ENCODE measurements at regions not wholly inside any gene's neighbourhood (a gene's known extent, or its start where the extent isn't known, plus 50 kb on each side); places are given as distances from the start of the nearest gene placed in this dataset.
"Not testable (repeated sequence)": the region's sequence is repeated elsewhere in the genome, so short reads cannot be mapped to it uniquely, and the experiment has no call there.

DNA sequence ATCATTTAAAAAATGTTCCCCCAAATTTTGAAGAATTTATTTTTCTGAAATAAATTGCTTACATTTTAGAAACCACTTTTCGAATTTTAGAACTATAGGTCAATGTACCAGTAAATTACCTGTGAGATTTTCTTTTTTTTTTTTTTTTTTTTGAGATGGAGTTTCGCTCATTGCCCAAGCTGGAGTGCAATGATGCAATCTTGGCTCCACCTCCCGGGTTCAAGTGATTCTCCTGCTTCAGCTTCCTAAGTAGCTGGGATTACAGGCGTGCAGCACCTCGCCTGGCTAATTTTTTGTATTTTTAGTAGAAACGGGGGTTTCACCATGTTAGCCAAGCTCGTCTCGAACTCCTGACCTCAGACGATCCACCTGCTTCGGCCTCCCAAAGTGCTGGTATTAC is 295.1 kb upstream of the ID2 start:
- not testable (repeated sequence) for DNase-seq (ENCODE audit: low read depth, low spot score)

DNA sequence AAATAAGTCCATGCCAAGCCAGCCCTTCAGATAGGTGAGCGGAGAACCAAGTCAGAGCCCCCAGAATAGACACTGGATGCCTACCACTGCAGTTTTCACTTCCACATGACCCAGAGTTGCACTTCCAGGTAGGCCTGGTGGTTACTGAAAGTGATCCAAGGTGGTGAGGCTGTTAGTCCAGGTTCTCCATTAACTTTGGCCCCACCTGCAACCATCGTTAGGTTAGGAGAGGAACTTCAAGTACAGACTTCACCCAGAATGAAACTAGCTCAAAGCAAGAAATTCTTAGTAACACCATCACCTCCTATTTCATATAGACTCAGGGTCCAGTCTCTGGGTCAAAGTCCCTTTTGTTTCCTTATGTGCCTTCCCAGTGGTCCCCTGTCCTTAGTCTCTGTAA is 293.1 kb upstream of the ID2 start:
- no peak for DNase-seq (ENCODE audit: low read depth, low spot score)

DNA sequence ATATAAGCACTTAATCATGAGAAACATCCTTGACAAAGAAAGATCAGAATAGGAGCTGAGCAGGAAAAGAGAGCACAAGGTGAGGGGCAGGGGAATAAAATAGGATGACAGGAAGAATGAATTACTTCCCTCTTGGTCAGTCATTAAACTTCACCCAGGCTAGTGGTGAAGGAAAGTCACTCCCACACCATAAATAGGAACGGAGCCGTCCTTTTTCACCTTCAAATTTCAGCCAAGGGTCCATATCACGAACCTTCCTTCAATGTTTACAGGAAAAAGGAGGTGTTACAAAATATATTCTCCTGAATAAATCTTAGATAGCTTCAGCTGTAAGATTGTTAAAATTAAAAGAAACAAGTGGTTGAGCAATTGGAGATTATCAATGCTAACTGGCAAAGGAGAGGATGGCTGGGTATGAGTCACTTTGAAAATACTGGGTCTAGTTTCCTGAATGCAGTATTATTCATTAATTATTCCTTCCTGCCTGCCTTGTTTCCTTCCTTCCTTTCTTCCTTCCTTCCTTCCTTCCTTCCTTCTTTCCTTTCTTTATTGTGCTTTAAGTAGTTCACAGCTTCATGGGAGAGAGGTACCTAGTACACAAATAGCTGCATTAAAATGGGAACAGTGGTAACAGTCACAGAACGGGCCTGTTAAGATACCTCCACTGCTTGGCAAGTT is 292.3 kb upstream of the ID2 start:
- peak; percentile 34 for DNase-seq (ENCODE audit: low read depth, low spot score)

DNA sequence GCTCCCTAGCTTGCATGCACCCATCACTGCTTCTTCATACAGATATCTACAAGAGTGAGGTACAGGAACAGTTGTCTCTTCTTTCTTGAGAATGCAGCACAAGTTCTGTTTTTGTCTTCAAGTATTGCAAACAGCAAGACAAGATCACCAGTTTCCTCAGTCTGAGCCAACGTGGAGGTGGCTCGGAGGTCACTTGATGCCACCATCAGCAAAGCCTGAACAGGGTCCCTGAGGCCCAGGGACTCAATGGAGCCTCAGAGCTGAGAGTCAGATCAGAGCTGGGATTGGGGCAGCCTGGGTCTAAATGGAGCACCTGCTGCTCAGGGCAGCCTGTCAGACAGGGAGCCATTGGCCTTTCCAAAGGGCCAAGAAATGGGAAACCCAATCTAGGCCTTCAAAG is 290.7 kb upstream of the ID2 start:
- no peak for DNase-seq (ENCODE audit: low read depth, low spot score)

DNA sequence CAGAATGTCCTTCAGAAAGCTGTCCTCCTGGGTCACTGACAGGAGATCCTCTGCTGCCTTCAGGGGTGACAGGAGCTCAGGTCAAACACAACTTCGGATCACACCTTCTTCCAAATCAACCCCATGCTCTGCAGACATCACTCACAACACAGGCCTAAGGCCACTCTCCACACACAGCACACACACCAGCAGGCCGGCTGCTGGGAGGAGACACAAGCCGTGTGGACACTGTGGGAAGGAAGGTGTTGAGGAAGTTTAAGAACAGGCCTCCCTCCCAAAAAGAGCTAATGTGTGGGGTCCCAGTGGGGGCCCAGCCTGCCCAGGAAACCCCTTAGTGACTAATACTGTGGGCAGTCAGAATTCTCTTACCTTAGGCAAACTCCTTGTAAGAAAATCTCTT is 290.3 kb upstream of the ID2 start:
- DNase-seq (ENCODE audit: low read depth, low spot score), result no peak

DNA sequence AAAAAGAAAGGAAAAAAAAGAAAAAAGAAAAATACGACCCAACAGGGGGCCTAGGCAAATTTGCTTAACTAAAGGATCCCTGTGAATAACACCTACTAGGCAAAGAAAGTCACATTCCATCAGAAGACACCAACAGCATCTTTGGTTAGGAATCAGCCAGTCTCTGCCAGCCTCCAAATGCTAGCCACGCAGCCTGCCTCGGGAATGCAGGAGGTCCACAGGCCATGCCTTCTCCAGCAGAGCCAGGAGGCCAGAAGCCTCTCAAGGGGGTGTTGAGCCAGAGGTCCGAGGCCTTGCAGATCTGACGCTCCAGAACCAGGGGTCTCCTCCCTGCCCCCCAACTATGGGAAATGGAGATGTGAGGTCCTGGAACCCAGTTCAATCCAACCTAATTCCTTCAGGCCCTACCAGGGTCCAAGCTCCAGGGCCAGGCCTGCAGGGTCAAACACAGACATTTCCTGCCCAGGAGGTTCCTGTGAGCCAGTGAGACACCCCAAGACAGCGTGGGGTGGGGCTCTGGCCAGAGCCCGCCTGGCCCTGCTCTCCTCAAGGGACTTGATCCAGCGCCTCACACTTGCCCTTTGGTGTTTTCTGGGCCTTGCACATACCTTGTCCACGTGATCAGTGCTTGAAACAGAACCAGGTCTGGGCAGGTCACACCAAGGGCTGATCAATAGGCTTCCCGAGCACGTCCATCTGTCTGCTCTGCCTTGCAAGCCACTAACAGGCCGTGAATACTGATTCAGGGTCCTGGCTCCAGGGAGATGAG is 289.6 kb upstream of the ID2 start:
- no peak for DNase-seq (ENCODE audit: low read depth, low spot score)

DNA sequence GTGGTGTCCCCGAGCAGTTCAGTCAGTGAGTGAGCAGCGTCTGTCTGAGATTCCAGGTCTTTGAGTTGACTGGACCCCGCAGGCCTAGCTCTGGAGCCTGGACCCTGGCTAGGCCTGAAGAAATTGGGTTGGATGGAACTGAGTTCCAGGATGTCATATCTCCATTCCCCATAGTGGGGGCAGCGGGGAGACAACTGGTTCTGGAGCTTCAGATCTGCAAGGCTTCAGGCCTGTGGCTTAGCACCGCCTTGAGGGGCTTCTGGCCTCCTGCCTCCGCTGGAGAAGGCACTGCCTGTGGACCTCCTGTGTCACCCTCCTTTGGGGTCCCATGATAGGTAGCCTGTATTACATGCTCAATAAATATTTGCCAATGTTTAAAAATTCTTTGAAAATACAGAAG is 288.4 kb upstream of the ID2 start:
- no peak for DNase-seq (ENCODE audit: low read depth, low spot score)

DNA sequence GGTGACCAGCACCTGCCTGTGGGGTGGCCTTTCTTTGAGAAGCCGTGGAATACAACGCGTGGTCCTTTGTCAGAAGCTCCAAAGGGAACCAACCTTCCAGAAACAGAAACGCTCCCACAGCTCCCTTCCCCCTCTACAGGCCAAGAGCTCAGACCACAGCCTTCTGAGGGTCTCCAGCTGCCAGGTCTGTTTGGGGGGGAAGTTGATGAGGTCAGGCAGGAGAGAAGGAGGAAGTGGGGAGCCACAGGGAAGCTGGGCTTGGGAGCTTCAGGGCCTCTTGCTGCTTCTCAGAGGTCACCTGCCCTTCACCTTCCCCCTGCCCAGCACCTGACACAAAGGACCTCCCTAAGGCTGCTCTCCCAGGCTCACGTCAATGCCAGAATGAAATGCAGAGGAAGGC is 287.7 kb upstream of the ID2 start:
- no peak for DNase-seq (ENCODE audit: low read depth, low spot score)

DNA sequence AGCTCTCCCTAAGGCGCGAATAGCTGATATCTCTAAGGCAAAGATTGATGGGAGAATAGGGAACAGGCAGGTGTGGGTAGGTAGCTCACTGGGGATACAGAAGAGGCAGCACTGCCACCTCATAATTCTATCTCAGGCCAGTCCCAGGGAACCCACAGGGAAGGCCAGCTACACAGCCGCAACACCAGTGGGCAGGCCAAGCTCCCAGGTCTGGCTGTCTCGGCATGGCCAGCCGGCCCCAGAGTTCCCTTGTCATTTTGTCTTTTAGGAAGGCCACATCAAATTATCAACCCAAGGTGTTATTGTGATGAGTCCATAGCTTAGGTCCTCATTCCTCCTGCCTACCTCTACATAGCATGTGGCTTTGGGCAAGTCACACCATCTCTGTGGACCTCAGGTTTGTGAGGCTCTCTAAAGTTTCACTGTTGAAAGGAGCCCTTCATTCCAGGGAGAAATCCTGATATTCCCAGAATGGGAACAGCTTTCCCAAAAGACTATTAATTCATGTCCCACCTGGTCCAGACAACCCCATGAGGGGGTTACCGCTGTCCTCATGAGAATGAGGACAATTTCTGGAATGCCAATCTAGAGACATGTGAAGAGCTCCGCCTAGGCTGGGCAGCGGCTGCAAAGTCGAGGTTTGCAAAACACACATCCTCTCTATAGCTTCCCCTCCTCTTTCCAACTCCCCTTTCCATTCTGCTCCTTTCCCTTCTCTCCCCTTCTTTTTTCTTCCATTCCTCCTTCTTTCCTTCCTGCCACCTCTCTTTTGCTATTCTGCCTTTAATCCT is 287.1 kb upstream of the ID2 start:
- DNase-seq (ENCODE audit: low read depth, low spot score), result no peak

DNA sequence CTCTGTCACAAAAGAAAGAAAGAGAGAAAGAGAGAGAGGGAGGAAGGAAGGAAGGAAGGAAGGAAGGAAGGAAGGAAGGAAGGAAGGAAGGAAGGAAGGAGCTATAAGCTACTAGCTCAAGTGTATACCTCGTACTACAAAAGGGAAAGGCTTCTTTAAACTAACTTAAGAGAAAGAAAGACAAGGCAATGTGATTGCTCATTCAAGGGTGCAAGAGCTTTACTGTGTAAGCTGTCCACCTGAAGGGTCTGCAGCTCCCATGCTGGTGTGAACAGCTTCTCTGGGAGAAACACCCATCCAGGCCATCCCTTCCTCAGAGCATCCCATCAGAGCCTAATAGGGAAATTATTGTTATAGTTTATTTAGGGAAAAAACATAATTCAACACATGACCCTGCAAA is 286.1 kb upstream of the ID2 start:
- DNase-seq (ENCODE audit: low read depth, low spot score), result no peak

DNA sequence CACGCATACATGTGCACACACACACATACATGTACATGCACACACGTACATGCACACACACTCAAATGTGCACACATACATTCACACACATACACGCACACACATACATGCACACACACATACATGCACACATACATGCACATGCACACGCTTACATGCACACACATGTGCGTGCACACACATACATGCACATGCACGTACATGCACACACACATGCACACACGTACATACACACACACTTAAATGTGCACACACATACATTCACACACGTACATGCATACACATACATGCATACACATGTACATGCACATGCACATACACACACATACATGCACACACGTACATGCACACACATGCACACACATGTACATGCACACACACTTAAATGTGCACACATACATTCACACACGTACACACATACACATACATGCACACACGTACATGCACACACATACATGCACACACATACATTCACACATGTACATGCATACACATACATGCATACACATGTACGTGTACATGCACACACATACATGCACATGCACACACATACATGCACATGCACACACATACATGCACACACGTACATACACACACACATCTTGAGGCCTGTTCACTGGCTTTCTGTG is 283.7 kb upstream of the ID2 start:
- no peak for DNase-seq (ENCODE audit: low read depth, low spot score)

DNA sequence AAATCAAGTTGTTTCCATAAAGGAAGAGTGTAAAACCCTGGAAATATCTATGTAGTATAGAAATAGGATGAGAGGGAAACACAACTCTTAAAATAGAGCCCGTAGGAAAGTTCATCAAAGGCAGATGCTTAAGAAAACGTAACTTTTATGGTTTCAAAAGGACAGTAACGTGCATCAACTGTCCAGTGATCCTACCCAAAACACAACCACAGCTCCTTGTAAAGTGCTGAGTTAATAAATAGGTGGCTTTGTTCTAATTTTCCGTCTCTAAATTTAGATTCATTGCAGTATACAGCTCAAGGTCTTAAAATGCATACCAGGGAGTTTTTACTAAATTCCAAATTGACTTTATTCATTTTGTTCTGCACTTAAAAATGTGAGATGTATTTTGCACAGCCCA is 282.1 kb upstream of the ID2 start:
- DNase-seq (ENCODE audit: low read depth, low spot score), result no peak

DNA sequence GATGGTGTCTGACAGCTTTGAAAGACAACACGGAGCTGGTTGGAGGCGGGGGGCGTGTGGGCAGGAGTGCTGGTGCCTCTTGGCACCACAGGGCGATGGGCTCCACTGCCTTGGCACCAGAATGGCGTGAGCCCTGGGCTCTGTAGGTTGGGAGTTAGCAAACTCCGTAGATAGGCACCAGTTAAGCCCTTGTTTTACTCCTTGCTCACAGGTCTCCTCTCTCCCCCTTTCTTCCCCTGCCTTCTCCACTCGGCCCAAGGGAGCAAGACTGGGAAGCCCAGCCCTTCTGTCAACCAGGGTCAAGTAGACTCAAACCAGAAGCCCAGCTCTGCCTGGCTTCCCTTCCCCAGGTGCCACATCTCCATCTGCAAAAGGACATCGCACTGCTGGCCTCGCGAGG is 281.7 kb upstream of the ID2 start:
- DNase-seq (ENCODE audit: low read depth, low spot score), result no peak

DNA sequence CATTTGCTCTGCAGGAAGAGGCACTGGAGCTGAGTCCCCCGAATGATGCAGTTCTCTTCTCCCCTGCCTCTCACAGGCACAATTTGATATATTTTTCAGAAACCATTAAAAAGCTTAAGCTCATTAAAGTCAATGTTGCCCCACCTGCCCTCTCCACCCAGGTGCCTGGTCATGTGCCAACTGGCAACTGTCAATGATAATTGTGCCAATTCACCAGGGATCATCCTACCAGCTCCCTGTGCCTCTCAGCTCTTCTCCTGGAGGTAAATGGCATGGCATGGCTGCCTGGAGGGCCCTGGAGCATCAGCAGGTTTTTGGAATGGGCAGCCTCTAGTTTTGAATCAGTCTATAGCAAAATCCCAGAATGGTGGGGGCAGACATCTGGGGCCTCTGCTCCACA is 279.6 kb upstream of the ID2 start:
- no peak for DNase-seq (ENCODE audit: low read depth, low spot score)

DNA sequence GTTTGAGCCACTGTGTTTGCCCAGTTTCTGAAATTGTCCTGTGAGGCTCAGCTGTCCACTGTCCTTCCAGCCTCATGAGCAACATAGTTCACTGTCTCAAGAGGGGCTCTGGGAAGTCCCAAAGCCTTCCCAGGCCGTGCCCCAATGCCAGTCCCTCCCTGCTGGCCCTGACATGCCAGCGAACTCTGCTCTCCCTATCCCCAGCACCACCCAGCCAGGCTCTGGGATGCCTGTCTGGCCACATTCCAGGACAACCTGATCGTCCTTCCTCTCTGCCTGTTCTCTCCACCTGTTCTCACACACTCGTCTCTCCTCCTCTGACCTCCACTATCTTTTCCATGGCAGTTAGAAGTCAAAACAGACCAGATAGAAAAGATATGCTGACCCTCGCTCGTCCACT is 278.0 kb upstream of the ID2 start:
- DNase-seq (ENCODE audit: low read depth, low spot score), result no peak

DNA sequence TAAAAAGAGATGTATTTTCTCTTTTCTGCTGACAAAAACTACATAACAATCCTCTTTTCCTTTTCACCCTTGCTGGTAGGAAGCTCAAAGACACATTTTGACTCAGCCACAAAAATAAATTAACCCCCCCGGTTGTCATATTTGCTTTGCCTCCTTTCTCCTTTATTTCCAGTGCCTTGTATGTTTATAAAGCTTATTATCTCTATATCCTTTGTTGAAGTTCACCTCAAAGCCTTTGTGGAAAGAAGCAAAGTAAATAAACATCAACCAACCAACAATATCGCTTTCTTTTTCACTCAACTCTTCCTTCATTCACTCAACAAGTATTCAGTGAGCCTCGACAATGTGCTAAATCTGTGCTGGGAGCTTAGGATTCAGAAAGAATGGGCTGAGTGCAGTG is 276.5 kb upstream of the ID2 start:
- DNase-seq (ENCODE audit: low read depth, low spot score), result no peak

DNA sequence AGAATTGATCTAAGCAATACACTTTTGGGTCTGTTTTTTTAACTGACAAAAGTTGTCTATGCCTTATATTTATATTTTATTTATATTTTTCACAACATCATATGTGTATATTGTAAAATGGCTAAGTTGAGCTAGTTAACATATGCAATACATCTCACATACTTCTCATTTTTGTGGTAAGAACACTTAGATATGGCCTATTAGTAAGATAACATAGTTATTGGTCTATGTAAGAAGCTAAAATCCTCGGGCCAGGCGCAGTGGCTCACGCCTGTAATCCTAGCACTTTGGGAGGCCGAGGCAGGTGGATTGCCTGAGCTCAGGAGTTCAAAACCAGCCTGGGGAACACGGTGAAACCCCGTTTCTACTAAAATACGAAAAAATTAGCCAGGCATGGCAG is 275.6 kb upstream of the ID2 start:
- peak; percentile 24 for DNase-seq (ENCODE audit: low read depth, low spot score)

DNA sequence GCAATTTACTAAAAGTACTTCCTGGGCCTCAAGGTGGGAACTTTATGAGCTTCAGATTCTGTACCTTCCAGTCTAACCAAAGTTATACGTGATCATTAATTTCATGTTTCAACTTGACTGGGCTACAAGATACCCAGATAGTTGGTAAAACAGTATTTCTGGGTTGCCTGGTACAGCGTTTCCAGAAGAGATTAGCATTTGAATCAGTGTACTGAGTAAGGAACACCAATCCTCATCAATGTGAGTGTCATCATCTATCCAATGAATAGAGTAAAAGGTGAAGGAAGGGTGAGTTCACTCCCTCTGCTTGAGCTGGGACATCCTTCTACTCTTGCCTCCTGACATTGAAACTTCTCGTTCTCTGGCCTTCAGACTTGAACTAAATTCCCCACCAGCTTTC is 274.5 kb upstream of the ID2 start:
- DNase-seq (ENCODE audit: low read depth, low spot score), result no peak

DNA sequence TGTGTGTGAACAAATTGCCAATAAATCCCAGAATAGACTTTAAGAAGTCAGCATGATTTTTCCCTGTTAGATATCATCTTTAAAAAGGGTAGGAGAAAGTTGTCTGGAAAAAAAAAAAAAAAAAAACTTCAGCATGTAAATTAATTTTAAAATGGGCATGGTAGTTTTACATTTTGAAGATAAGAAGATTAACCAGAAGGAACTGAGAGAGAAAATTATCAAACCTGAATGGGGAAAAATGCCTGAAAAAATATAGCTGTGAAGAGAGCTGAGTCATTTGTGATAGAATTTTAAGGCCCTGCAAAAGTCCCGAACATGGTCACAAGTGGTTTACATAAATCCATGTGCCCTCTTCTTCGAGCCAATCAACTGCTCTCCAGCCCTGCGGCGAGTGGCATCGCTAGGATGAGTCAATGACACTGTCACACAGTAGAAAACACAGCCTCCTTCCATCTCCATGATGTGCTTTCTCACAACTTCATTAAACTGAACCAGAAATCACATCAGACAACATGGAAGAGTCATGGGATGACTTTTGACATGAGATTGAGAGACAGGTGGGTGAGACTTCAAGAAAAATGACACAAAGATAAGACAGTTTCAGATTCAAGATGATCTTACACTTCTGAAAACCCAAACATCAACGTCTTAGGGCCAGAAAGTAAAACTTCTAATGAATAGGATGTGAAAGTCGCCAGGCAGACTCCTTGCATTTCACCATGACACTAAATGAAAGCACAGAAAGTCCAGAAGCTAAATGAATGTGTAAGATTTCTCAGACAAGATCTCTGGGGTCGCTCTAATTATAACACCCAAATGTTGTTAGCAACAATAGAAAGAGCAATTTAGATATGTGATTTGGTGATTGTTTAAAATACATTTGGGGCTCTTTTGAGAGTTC is 273.0 kb upstream of the ID2 start:
- no peak for DNase-seq (ENCODE audit: low read depth, low spot score)

DNA sequence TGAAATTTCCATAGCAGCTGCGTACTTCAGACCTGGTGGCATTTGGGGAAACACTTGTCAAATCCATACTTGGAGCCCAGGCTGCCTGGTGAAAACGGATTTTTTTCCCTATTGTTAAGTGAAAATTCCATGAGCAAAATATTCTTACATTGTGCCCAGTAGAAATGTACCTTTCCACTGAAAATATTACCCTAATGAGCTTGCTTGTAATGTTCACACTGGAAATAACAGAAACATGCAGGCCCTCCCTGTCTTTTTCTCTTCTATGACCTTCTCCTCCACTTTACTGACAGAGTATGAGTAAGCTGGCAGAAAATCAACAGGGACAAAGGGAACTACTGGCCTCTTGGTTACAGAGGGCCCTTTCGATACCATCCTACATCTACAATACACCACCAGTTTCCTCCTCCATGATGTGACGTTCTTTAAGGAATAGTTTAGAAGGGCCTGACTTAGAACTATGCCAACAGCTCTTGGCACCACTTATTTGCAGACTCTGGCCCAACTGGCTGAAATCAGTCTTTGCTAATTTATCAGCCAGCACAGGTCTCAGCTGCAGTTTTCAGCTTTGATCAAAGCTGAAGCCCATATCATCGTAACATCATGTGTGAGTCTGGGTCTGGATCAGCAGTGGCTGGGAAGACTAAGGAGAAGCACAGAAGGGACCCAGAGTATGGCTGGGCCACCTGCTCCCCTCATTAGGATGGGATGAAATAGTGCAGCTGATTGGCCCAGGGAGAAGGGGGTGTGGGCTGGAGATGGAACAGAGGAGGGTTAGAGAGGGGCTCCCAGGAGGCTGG is 272.2 kb upstream of the ID2 start:
- peak; percentile 47 for DNase-seq (ENCODE audit: low read depth, low spot score)

Measured in astrocyte of the hippocampus (primary cell).